ENCODE measurements at regions not wholly inside any gene's neighbourhood (a gene's known extent, or its start where the extent isn't known, plus 50 kb on each side); places are given as distances from the start of the nearest gene placed in this dataset.

GRCh38 chr3:174419216-174419615 is 439.9 kb upstream of the NAALADL2 start:
- DNase-seq (ENCODE audit: extremely low spot score), result no peak
- H3K4me3 ChIP-seq, result no peak overlapping the region
- H3K27me3 ChIP-seq, result no peaks in the 10 kb centered on the region
- H3K4me1 ChIP-seq, result no peaks in the 10 kb centered on the region
- 64% methylated on average over 1 of the region's 1 CpG for WGBS
- TF ChIP-seq EP300 (IDR thresholded peaks at IDR 0.05) (no peak), POLR2AphosphoS5 (IDR thresholded peaks at IDR 0.05) (no peak), POLR2A (IDR thresholded peaks at IDR 0.05; ENCODE audit: low read depth) (no peak)
- TF ChIP-seq, protein P1, sequence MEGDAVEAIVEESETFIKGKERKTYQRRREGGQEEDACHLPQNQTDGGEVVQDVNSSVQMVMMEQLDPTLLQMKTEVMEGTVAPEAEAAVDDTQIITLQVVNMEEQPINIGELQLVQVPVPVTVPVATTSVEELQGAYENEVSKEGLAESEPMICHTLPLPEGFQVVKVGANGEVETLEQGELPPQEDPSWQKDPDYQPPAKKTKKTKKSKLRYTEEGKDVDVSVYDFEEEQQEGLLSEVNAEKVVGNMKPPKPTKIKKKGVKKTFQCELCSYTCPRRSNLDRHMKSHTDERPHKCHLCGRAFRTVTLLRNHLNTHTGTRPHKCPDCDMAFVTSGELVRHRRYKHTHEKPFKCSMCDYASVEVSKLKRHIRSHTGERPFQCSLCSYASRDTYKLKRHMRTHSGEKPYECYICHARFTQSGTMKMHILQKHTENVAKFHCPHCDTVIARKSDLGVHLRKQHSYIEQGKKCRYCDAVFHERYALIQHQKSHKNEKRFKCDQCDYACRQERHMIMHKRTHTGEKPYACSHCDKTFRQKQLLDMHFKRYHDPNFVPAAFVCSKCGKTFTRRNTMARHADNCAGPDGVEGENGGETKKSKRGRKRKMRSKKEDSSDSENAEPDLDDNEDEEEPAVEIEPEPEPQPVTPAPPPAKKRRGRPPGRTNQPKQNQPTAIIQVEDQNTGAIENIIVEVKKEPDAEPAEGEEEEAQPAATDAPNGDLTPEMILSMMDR (IDR thresholded peaks at IDR 0.05), result no peak
- H3K36me3 ChIP-seq, result no peaks in the 10 kb centered on the region
- no peak overlapping the region for H3K27ac ChIP-seq (replicated peaks in 1 of 4)
- H3K9me3 ChIP-seq, result no peaks in the 10 kb centered on the region
- intact Hi-C loops (cut with DNase I), result no loop called here

GRCh38 chr3:174423936-174424335 is 435.2 kb upstream of the NAALADL2 start:
- TF ChIP-seq, protein P1 (IDR thresholded peaks at IDR 0.05), result no peak
- no peak for TF ChIP-seq POLR2A (IDR thresholded peaks at IDR 0.05; ENCODE audit: low read depth)
- no peak for TF ChIP-seq POLR2AphosphoS5 (IDR thresholded peaks at IDR 0.05)
- TF ChIP-seq EP300 (IDR thresholded peaks at IDR 0.05), result no peak
- no peak for DNase-seq (ENCODE audit: extremely low spot score)
- Histone ChIP-seq H3K4me1 (no peaks in the 10 kb centered on the region), H3K27me3 (no peaks in the 10 kb centered on the region), H3K27ac (replicated peaks in 1 of 4) (no peak overlapping the region), H3K4me3 (no peak overlapping the region), H3K36me3 (no peaks in the 10 kb centered on the region), H3K9me3 (no peaks in the 10 kb centered on the region)
- intact Hi-C loops (cut with DNase I), result no loop called here
- WGBS, result 90% methylated on average over 2 of the region's 2 CpGs

GRCh38 chr3:174424656-174425055 is 434.5 kb upstream of the NAALADL2 start:
- intact Hi-C loops (cut with DNase I), result no loop called here
- TF ChIP-seq EP300 (IDR thresholded peaks at IDR 0.05) (no peak), POLR2AphosphoS5 (IDR thresholded peaks at IDR 0.05) (no peak), POLR2A (IDR thresholded peaks at IDR 0.05; ENCODE audit: low read depth) (no peak)
- TF ChIP-seq, protein P1 (IDR thresholded peaks at IDR 0.05), result no peak
- WGBS, result 93% methylated on average over 1 of the region's 1 CpG
- H3K36me3 ChIP-seq, result no peaks in the 10 kb centered on the region
- DNase-seq (ENCODE audit: extremely low spot score), result no peak
- H3K27me3 ChIP-seq, result no peaks in the 10 kb centered on the region
- H3K27ac ChIP-seq (replicated peaks in 1 of 4), result no peak overlapping the region
- H3K4me3 ChIP-seq, result no peak overlapping the region
- H3K4me1 ChIP-seq, result no peaks in the 10 kb centered on the region
- no peaks in the 10 kb centered on the region for H3K9me3 ChIP-seq

DNA sequence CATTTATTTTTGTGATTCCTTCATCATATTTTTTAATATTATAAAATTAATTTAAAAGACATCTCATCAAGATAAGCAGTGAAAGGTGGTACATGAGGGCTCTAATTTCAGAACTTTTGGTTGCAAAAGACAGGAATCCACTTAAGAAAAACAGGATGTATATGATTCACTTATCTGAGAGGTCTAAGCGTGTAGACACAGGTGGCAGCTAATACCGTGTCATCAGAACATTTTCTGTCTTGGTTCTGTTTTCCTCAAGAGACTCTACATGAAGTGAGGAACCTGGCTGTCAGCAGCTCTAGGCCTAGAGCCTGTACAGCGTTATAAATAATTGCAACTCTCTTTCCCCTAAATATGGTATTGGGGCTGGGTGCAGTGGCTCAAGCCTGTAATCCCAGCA is 433.7 kb upstream of the NAALADL2 start:
- intact Hi-C loops (cut with DNase I), result no loop called here
- no peaks in the 10 kb centered on the region for H3K4me1 ChIP-seq
- 86% methylated on average over 3 of the region's 3 CpGs for WGBS
- no peaks in the 10 kb centered on the region for H3K27me3 ChIP-seq
- no peak overlapping the region for H3K27ac ChIP-seq (replicated peaks in 1 of 4)
- no peak overlapping the region for H3K4me3 ChIP-seq
- no peaks in the 10 kb centered on the region for H3K9me3 ChIP-seq
- H3K36me3 ChIP-seq, result no peaks in the 10 kb centered on the region
- no peak for TF ChIP-seq EP300 (IDR thresholded peaks at IDR 0.05)
- TF ChIP-seq, protein P1 (IDR thresholded peaks at IDR 0.05), result no peak
- no peak for TF ChIP-seq POLR2A (IDR thresholded peaks at IDR 0.05; ENCODE audit: low read depth)
- no peak for TF ChIP-seq POLR2AphosphoS5 (IDR thresholded peaks at IDR 0.05)
- no peak for DNase-seq (ENCODE audit: extremely low spot score)

DNA sequence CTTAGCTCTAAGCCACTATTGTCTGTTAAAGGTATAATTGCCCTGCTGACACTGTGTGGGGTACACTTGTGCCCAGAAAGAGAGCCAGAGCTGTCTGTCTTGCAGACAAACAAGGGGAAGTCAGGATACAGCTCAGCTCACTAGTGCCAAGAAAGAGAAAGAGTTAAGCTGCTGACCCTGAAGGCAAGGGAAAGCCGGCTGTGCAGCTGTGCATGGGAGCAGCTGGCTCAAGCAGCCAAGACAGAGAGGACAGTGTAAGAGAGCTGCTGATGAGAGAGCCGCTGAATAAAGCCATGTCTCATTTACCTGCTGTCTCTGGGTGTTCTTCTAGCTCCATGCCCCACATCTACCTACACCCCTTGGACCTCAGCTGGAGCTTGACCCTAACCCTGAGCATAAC is 428.1 kb upstream of the NAALADL2 start:
- Histone ChIP-seq H3K4me1 (no peaks in the 10 kb centered on the region), H3K4me3 (no peak overlapping the region), H3K9me3 (no peaks in the 10 kb centered on the region), H3K27ac (replicated peaks in 1 of 4) (no peak overlapping the region), H3K27me3 (no peaks in the 10 kb centered on the region), H3K36me3 (no peaks in the 10 kb centered on the region)
- WGBS, result no CpG with 5 or more reads among the region's 2 CpGs
- DNase-seq (ENCODE audit: extremely low spot score), result no peak
- TF ChIP-seq, protein P1 (IDR thresholded peaks at IDR 0.05), result no peak
- TF ChIP-seq POLR2A (IDR thresholded peaks at IDR 0.05; ENCODE audit: low read depth) (no peak), EP300 (IDR thresholded peaks at IDR 0.05) (no peak), POLR2AphosphoS5 (IDR thresholded peaks at IDR 0.05) (no peak)
- intact Hi-C loops (cut with DNase I), result no loop called here
